Ovary (tissue), 7 donors: ENCODE measurements at regions not wholly inside any gene's neighbourhood (a gene's known extent, or its start where the extent isn't known, plus 50 kb on each side); places are given as distances from the start of the nearest gene placed in this dataset.

Source experiments
- DNase-seq, 5 donors: peaks; one replicate each; pipeline ENCODE4 v3.0.0-alpha.2; 2019 to 2020
- H3K27ac ChIP-seq, 2 donors: fragments of 200-600 bp; one replicate each; pipeline versions ENCODE4 v1.5.1 to v1.8.0; 2019 to 2022
- H3K27me3 ChIP-seq: fragments of 200-600 bp; one replicate; pipeline ENCODE4 v1.8.0; 2022
- H3K36me3 ChIP-seq: fragments of 200-600 bp; sonication (generic); one replicate; pipeline ENCODE4 v1.5.1; 2019
- H3K4me1 ChIP-seq: one replicate; pipeline ENCODE4 v1.8.1; 2013; ENCODE audit warnings: mild to moderate bottlenecking, moderate library complexity; ENCODE audit not compliant: insufficient read depth
- H3K4me3 ChIP-seq: fragments of 200-600 bp; sonication (generic); one replicate; pipeline ENCODE4 v1.5.1; 2017
- H3K9me3 ChIP-seq, 2 donors: fragments of 200-600 bp in 1 of 2; sonication (generic) in 1 of 2; one replicate each; pipeline versions ENCODE4 v1.5.1 to v1.8.1; 2013 to 2019; ENCODE audit warnings: mild to moderate bottlenecking in 1 of 2, moderate library complexity in 1 of 2
- EP300 ChIP-seq: sonication (generic); formaldehyde crosslinking; IDR thresholded peaks from one replicate; pipeline ENCODE4 v1.6.1; 2017; ENCODE audit warnings: antibody characterized with exemption
- POLR2A ChIP-seq: fragments of 450-650 bp; IDR thresholded peaks from one replicate; pipeline ENCODE4 v1.6.1; 2017; ENCODE audit warnings: antibody characterized with exemption, mild to moderate bottlenecking, moderate library complexity
- WGBS, 3 donors: extraction: QIAGEN DNeasy Blood & Tissue Kit in 1 of 3; methylation state at CpG; one replicate each; pipeline versions ENCODE4 v1.1.5 to v1.1.7; 2013 to 2017; 5-methylcytosine and 5-hydroxymethylcytosine counted together
- intact Hi-C, 4 donors: fragments of 100-400 bp; cut with DNase I; formaldehyde crosslinking; loops; one replicate each; pipeline versions ENCODE4 v1.11.0 to v1.15.1; 2022 to 2023
- TF ChIP-seq, protein P1 (sequence below), 3 donors: fragments of 450-650 bp in 2 of 3; fragments of 200-600 bp in 1 of 3; IDR thresholded peaks; one replicate each; pipeline versions ENCODE4 v1.5.1 to v1.8.0; 2016 to 2022; ENCODE audit warnings: antibody characterized with exemption in 3 of 3, mild to moderate bottlenecking in 1 of 3
- donor health status: DM: no; HTN: no; CAD: no; lungs with moderate emphysema.
- donor health status: DM: no; HTN: no; CAD: no.
- donor health status: Bipolar disorder and iron deficiency.
- donor health status: DM: no; HTN: no; CAD: no.
- donor health status: DM: yes; HTN: yes; CAD: no.

GRCh38 chr5:8028243-8028642 lies 159.3 kb downstream of the MTRR start:
- H3K4me1 ChIP-seq, result no peaks in the 10 kb centered on the region
- DNase-seq, result no peak
- H3K4me3 ChIP-seq, result no peak overlapping the region
- intact Hi-C loops, result no loop called here
- H3K9me3 ChIP-seq, result no peaks in the 10 kb centered on the region
- H3K27me3 ChIP-seq, result no peaks in the 10 kb centered on the region
- 45 to 70% (median 51%) methylated on average over 2 of the region's 2 CpGs for WGBS, 3 donors
- H3K36me3 ChIP-seq, result no peaks in the 10 kb centered on the region
- TF ChIP-seq EP300, result no peak
- no peak for TF ChIP-seq POLR2A
- TF ChIP-seq, protein P1, sequence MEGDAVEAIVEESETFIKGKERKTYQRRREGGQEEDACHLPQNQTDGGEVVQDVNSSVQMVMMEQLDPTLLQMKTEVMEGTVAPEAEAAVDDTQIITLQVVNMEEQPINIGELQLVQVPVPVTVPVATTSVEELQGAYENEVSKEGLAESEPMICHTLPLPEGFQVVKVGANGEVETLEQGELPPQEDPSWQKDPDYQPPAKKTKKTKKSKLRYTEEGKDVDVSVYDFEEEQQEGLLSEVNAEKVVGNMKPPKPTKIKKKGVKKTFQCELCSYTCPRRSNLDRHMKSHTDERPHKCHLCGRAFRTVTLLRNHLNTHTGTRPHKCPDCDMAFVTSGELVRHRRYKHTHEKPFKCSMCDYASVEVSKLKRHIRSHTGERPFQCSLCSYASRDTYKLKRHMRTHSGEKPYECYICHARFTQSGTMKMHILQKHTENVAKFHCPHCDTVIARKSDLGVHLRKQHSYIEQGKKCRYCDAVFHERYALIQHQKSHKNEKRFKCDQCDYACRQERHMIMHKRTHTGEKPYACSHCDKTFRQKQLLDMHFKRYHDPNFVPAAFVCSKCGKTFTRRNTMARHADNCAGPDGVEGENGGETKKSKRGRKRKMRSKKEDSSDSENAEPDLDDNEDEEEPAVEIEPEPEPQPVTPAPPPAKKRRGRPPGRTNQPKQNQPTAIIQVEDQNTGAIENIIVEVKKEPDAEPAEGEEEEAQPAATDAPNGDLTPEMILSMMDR (IDR thresholded peaks at IDR 0.05), result no peak
- no peak overlapping the region for H3K27ac ChIP-seq

DNA sequence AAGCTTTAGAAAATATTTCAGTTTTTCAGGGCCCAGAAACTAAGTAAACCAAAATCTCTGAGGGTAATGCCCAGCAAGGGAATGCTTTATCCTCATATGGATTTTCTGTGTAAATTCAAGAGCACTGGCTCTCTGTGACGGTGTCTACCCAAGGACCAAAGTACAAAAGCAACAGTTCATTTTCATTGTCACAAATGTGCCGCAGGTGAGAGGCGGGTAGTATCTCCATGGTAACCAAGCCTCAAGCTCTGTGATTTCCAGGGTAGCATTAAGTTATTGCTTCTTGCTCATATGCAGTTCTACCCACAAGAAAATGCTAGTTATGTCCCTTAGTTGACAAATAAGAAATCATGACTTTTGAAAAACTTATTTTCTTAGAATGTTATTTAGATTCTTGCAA lies 164.3 kb downstream of the MTRR start:
- WGBS, 3 donors, result 94 to 96% (median 95%) methylated on average over 3 of the region's 3 CpGs
- Histone ChIP-seq H3K27ac (no peak overlapping the region), H3K9me3 (no peaks in the 10 kb centered on the region), H3K4me1 (peaks cover 2% of the 10 kb centered on the region), H3K36me3 (no peaks in the 10 kb centered on the region), H3K27me3 (no peaks in the 10 kb centered on the region), H3K4me3 (no peak overlapping the region)
- DNase-seq, result no peak
- intact Hi-C loops, result no loop called here
- TF ChIP-seq POLR2A (no peak), EP300 (no peak)
- TF ChIP-seq, protein P1 (IDR thresholded peaks at IDR 0.05), result no peak

DNA sequence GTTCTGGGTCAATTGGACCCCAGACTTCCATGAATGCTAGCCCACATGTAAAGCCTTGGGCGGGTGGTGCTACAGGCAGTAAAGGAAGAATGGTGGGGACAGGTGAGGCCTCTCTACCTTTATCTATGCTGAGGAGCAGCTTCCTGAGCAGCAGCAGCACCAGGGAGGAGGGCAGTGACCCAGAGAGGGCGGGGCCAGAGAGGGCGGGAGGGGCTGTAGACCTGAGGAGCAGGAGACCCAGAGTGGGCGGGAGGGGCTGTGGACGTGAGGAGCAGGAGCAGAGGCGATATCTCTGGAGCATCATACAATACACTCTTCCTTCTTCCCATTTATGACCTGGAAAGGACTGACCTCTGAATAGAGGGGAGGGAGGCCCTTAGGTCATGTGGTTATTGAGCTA lies 165.9 kb downstream of the MTRR start:
- H3K4me1 ChIP-seq, result peaks cover 2% of the 10 kb centered on the region
- TF ChIP-seq, protein P1 (IDR thresholded peaks at IDR 0.05), result no peak
- TF ChIP-seq EP300 (no peak), POLR2A (no peak)
- no peaks in the 10 kb centered on the region for H3K9me3 ChIP-seq
- intact Hi-C loops, result no loop called here
- H3K27ac ChIP-seq, result no peak overlapping the region
- DNase-seq, result no peak
- no peak overlapping the region for H3K4me3 ChIP-seq
- H3K36me3 ChIP-seq, result no peaks in the 10 kb centered on the region
- WGBS, 3 donors, result 82 to 87% (median 86%) methylated on average over 6 of the region's 6 CpGs
- no peaks in the 10 kb centered on the region for H3K27me3 ChIP-seq

DNA sequence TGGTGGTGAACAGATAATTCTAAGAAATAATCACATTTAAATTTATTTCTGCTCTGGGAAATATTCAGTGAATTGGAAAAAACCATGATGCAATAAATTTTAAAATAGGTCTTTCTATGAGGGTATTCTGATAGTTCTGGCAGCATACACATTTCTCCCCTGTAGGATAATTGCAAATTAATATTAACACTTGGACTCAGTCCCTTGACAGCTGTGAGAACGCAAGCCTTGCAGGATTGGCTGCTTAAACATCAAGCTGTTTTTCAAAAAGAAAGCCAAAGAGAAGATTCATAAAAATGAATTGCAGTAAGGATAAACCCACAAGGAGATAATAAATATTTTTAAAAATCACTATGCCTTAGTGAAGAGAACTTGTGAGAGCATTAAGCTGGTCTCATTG lies 180.0 kb downstream of the MTRR start:
- WGBS, 3 donors, result 17 to 22% (median 22%) methylated on average over 1 of the region's 1 CpG
- Histone ChIP-seq H3K4me1 (no peaks in the 10 kb centered on the region), H3K27ac (no peak overlapping the region), H3K9me3 (no peaks in the 10 kb centered on the region), H3K36me3 (no peaks in the 10 kb centered on the region), H3K27me3 (no peaks in the 10 kb centered on the region), H3K4me3 (no peak overlapping the region)
- no peak for TF ChIP-seq POLR2A
- TF ChIP-seq EP300, result no peak
- TF ChIP-seq, protein P1 (IDR thresholded peaks at IDR 0.05), result no peak
- intact Hi-C loops, result no loop called here
- no peak for DNase-seq
